HG02938 (cell line): ENCODE measurements at regions not wholly inside any gene's neighbourhood (a gene's known extent, or its start where the extent isn't known, plus 50 kb on each side); places are given as distances from the start of the nearest gene placed in this dataset.
"Not testable (repeated sequence)": the region's sequence is repeated elsewhere in the genome, so short reads cannot be mapped to it uniquely, and the experiment has no call there.

Experiments
- ATAC-seq: cut with Tn5 transposase; IDR thresholded peaks from one replicate; pipeline ENCODE4 v1.9.1; 2021; ENCODE audit warnings: mild to moderate bottlenecking, moderate library complexity; ENCODE audit not compliant: unreplicated experiment

- no peak for ATAC-seq
Observed at GRCh38 chr21:20024741-20025140, 973.5 kb upstream of the NCAM2 start.

GRCh38 chr21:20026543-20026942, 971.7 kb upstream of the NCAM2 start:
- ATAC-seq: no peak

GRCh38 chr21:20030390-20030789, 967.8 kb upstream of the NCAM2 start:
- no peak for ATAC-seq

- no peak for ATAC-seq
Observed at GRCh38 chr21:20031807-20032206, 966.4 kb upstream of the NCAM2 start.

- no peak for ATAC-seq
Observed at GRCh38 chr21:20040768-20041167, 957.4 kb upstream of the NCAM2 start.

- ATAC-seq: no peak
Observed at GRCh38 chr21:20045197-20045596, 953.0 kb upstream of the NCAM2 start.

GRCh38 chr21:20048130-20048837, 949.9 kb upstream of the NCAM2 start:
- ATAC-seq: not testable (repeated sequence)

- ATAC-seq: no peak
Observed at GRCh38 chr21:20083336-20083735, 914.9 kb upstream of the NCAM2 start.

GRCh38 chr21:20083925-20084324, 914.3 kb upstream of the NCAM2 start:
- no peak for ATAC-seq

- ATAC-seq: no peak
Observed at GRCh38 chr21:20086508-20086907, 911.7 kb upstream of the NCAM2 start.

GRCh38 chr21:20106368-20106767, 891.8 kb upstream of the NCAM2 start:
- ATAC-seq: no peak

- ATAC-seq: no peak
Observed at GRCh38 chr21:20108016-20108415, 890.2 kb upstream of the NCAM2 start.

GRCh38 chr21:20108976-20109540, 889.2 kb upstream of the NCAM2 start:
- ATAC-seq: no peak

GRCh38 chr21:20110368-20110767, 887.8 kb upstream of the NCAM2 start:
- no peak for ATAC-seq

- ATAC-seq: no peak
Observed at GRCh38 chr21:20151741-20152140, 846.5 kb upstream of the NCAM2 start.

GRCh38 chr21:20163167-20163566, 835.0 kb upstream of the NCAM2 start:
- no peak for ATAC-seq

GRCh38 chr21:20167059-20167458, 831.1 kb upstream of the NCAM2 start:
- no peak for ATAC-seq

- no peak for ATAC-seq
Observed at GRCh38 chr21:20169812-20170576, 828.2 kb upstream of the NCAM2 start.

GRCh38 chr21:20186186-20186585, 812.0 kb upstream of the NCAM2 start:
- no peak for ATAC-seq

GRCh38 chr21:20187028-20187427, 811.2 kb upstream of the NCAM2 start:
- no peak for ATAC-seq

- not testable (repeated sequence) for ATAC-seq
Observed at GRCh38 chr21:20201323-20201722, 796.9 kb upstream of the NCAM2 start.

- no peak for ATAC-seq
Observed at GRCh38 chr21:20207335-20207734, 790.9 kb upstream of the NCAM2 start.
